ENCODE measurements at regions not wholly inside any gene's neighbourhood (a gene's known extent, or its start where the extent isn't known, plus 50 kb on each side); places are given as distances from the start of the nearest gene placed in this dataset.

DNA sequence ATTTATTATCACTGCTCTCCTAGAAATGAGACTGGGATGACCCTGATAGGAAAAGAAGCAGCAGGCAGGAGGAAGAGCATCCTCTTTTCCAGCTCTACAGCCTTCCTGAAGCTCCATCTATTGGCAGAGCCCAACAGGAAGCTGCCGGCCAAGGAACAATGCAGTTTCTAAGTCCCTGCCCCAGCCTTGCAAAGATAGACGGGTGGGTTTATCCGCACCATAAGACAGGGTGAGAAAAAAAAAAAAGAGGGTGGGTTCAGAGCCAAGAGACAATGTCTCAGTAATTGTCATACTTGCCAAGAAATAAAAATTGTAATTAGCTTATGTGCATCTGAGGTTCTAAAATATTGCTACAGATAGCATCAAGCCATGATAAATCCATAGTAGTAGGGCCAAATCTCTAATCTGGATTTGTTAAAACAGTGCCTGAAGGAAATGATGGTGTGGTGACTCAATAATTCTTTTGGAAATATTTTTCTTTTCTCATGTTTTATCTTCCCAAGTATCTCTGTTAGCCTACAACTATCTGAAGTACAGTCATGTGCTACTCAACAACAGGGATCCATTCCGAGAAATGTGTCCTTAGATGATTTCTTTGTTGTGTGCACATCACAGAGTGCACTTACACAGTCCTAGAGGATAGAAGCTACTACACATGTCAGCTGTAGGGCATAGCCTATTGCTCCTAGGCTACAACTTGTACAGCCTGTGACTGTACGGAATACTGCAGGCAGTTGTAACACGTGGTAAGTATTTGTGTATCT lies 242.9 kb upstream of the CXCL12 start:
- DNase-seq = no peak

DNA sequence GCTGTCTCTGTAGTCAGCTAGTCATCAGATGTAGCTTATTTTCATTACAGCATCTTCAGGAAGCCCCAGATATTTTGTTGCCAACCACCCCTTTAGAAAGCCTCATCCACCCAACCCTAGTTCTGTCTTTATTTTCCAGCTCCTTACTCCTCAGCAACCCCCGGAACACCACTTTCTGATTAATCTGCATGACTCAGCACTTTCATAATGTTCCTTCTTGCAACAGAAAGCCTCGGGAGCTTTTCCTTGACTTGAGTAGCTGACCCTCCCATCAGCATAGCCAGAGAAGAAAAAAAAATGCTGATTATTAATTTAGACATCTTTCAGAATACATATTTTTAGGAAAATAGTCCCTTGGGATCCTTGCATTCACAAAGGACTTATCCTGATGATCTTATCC lies 244.0 kb upstream of the CXCL12 start:
- DNase-seq = no peak

DNA sequence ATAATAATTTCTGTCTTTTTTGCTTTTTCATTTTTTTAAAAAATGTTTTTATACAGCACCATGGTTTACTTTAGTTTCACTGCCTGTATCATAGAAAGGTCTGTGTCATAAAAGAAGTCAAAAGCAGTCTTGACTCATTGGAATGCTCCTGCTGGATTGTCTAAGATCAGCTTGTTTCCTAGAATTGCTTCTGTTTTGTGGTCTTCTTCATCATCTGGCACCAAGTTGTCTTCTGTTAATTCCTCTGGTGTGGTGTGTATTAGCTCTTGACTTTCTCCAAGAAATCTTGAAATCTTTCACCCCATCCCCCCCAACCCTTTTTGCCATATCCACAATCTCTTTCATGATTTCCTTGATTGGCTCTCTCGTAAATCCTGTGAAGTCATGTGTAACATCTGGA lies 250.3 kb upstream of the CXCL12 start:
- no peak for DNase-seq

DNA sequence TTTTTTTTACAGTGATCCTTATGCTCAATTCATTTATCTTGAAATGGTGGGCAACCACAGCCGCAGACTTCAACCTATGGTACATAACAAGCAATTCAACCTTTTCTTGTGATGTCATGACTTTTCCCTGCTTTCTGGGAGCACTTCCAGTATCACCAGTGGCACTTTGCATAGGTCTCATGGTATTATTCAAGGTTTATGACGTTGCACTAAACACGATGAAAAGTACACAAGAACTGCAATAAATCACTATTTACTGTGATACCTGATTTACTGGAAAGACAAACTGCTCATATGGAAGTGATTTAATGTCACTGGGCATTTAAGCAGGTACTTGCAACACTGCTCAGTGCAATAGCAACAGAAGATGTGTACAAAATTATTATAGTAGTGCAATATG lies 251.7 kb upstream of the CXCL12 start:
- no peak for DNase-seq

DNA sequence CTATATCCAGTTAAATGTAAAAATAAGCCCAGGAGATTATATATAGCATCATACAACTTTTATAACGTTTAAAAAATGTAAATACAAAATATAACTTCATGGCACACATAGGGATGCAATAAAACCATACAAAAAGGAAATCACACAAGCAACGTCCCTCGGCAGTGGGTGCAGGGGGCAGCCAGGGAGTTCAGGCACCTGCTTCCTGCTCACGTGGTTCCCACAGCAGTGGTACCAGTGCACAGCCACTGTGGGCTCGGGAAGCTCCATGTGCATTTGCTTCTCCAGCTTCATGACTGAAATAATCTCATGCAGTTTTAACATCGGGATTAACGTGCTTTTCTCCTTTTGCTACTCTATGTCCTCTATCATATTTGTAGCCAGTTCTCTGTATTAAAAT lies 255.5 kb upstream of the CXCL12 start:
- no peak for DNase-seq

DNA sequence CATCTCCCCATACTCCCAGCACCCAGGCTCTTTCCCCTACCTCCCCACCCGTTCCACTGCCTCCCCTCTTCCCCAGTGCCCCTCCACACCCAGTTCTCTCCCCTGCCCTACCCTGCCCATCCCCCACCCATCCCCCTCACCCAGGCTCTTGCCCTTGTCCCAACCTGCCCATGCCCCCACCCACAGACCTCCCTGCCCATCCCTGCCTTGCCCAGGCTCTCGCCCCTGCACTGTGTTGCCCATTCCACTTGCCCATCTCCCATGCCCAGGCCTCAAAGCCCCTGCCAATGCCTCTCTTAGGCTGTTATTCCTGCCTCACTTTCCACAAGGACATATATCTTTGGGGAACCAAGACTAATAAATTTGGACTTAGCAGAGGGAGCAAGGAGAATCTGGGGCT lies 262.6 kb upstream of the CXCL12 start:
- no peak for DNase-seq

DNA sequence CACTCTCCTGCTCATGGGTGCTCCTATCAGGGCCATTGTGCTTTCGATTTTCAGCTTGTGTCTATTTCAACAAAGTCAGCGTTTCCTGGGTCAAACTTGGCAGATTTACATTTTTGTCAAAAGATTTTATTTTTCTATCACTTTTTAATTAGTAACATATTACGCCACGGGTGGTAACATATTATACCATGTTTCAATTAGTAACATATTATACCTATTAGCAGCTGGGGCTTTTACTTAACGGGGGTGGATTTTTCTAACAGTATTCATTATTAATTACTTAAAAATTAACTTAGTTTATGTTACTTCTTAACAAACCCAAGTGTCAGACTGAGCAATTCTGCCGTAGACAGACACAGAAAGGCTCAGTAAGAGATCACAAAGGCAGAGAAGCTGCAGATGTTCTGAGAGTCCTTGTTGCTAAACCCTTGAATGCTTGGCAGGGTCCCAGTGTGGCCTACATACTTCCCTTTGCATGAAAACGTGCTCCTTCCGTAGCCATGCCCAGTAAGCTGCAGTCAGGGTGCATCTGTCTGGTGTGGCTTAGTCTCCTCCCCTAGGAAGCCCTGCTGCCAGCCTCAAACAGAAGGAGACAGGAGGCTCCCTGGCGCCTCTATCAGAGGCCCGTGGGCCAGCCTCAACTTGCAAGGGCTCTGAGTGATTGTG lies 263.1 kb upstream of the CXCL12 start:
- no peak for DNase-seq

DNA sequence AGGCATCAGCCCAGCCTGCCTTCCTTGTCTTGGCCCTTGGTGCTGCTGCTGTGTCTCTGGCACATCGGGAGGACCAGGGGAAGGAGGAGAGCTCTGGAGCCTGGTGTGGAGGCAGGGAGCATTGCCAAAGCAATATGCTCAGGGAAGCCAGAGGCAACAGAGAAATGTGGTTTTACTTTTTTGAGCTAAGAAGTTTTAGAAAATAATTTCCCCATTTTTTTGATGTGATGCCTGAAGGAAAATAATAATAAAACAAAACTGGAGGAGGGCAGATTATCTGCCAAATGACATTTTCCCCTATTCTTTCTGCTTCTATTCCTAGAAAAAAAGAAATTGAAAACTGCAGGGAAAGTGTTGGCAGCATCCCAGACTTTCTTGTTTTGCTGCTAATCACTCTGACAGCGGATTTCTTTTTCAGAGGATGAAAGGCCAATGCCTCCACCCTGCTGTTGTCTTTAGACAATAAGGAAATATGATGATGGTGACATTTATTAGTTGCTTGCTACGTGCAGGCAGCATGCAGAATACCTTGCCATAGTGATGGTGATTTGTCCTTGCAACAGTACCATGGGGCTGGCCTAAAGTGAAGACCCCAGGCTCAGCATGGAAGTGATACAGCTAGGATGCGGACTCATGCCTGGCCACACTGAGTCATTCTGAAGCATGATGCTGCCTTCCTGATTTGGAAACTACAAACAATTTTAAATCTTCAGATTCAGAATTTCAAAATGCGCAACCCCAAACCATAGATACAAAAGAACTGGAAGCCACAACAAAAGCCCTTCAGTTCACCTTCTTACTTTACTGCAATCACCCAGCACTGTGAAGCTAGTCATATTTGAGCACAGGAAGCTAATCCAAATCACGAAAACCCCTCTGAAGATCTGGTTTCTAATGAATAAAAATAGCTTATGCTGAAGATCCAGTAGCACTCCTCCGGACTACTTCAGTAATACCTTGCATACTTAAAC lies 260.2 kb upstream of the TMEM72 start:
- no peak for DNase-seq

DNA sequence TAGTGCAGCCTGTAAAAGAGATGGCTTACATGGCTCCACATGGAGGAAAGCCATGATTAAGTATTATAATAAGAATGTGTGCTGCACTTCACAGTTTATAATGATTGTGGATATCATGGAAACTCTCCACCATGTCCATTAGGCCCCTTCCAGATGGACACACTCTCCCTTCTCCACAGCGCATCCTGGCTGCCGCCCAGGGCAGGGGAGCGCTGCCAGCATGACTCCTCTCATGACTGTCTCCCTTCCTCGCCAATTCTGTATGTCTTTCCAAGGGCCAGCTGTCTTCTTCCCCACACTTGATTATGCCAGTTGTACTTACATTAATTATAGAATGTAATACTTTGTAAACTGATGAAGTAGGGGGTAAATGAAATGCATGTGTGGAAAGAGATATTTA lies 259.3 kb upstream of the TMEM72 start:
- no peak for DNase-seq

DNA sequence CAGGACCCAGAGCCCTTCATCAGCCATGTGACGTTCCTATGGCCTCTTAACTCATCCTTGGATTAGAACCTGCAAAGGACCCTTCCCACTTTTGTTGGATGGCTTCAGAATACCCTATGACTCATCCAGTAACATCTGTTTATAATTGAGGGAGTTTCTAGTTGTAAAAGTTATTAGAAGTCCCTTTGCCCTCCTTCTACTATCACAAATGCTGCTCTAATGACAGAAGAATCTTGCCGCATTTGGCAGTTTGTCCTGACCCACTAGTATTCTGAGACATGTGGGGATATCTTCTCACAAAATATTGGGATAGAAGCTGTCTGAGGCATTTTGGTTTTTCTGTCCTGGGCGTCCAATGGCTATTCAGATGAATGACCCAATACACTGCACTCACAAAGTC lies 251.8 kb upstream of the TMEM72 start:
- no peak for DNase-seq

DNA sequence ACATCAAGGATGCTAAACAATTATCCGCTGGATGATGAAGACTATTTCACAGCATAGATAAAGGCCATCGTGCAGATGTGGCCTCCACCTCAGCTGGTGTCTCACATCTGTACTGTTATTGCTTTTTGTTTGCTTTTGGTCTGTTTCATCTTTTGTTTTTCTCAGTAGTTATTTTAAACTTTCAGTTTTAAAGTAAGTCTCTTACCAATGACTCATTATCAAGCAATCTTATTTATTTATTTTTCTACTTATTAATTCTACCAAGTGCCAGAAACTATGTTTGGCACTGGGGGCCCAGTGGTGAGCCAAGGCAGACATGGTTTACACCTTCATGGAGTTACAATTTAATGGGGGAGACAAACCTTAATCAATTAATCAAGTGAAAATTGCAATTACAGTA lies 250.9 kb upstream of the TMEM72 start:
- no peak for DNase-seq

DNA sequence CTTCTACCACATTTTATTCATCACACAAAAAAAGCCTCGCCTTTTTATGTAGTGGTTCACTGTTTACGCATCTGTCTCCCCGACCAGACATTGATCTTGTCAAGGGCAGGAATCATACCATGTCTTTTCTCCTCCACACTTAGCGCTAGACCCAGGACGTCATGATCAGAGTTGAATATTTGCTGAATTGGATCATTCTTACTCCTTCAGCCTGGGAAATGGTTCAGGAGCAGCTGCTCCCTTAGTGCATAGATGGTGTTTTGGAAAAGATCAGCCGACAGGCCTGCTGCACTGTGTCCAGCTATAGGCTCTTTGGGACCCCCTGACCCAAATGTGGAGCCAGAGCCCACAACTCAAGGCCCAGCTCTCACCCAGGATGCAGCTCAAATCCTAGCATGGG lies 249.1 kb upstream of the TMEM72 start:
- DNase-seq = no peak

DNA sequence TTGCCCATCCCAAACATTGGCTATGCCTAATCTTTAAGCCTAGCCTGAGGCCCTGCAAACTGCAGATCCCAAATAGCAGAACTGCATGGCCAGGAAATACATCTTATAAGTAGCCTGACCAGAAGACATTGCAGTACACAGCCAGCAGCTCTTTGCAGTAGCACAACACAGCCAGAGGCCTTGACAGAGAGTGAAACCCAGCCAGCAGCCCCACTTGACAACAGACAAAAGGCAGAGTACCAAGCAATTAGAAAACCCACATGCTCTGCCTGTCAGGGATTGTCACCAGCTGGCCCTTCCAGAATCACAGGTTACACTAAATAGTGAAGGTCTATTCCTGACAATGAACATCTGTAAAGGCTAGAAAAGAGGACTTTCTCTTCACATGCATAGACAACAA lies 242.8 kb upstream of the TMEM72 start:
- no peak for DNase-seq

DNA sequence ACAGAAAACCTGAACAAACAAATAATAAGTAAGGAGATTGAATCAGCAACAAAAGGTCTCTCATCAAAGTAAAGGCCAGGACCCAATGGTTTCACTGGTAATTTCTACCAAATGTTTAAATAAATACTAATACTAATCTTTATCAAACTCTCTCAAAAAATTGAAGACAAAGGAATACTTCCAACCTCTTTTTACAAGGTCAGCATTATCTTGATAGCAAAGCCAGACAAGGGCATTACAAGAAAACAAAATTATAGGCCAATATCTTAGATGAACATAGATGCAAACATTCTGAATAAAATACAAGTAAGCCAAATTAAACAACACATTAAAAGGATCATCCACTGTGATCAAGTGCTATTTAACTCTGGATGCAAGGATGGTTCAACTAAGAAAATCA lies 239.8 kb upstream of the TMEM72 start:
- no peak for DNase-seq

DNA sequence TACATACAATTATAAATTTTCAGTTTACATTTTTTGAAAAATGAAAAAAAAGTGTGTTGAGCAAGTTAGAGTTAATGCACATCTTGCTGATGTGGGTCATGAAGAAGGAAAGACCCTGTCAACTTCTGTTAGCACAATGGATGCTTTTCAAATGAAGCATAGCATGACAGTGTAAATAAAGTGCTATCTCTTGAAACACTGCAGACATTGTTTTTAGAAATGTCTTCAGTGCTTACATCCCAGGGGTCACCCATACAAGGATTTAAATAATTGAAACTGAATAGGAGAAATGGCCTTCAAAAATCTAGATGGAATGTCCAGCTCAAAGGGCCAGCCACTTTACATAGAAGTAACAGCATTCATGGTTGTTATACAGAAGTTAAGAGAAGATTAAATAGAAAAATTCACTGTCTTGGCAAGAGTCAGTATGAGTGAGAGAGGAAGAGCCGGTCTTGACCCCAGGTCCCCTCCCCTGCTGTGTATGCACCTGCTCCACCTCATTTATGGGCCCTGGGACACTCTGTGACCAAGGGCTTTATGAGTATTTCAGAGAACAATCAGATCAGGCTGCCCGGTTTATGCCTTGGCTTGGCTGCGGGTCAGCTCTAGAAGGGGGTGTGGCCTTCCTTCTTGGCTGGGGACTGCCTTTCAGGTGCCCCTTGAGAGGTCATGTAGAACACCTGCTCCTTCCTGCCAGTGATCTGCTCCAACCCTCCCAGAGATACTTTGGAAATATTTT lies 237.7 kb upstream of the TMEM72 start:
- no peak for DNase-seq

DNA sequence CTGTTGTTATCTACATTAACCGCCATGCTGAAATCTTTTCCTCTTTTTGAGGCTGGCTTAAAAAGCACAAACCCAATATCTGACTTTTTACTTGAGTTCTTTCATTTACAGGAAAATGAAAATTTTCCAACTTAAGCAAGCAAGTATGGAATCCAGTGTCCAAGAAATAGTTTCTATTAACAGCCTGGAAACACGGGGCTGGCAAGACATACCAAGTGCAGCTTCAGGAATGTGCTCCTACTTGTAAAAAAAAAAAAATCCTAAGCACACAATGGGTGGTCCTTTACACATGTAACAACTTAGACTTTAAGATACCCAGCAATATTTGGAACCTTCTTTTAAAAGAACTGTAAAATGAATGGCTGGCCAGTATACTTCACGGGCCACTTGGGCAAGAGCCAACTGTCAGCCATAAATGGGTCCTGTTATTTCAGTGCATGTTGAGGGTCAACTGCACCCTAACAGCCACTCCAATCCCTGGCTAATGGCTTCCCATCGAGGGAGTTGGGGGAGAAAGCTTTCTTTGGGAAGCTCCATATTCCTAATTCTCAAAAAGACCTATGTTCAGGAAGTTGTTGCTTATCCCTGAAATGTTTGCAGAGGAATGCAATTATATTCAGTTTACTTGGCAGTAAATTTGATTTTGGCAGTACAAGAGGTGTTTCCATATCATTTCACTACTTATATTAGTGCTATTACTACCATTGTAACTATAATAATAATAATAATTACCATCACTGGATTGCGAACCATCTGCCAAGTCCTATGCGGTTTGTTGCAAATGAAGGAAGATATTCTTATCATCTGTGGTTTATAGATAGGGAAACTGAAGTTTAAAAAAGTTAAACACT lies 236.4 kb upstream of the TMEM72 start:
- DNase-seq = no peak

DNA sequence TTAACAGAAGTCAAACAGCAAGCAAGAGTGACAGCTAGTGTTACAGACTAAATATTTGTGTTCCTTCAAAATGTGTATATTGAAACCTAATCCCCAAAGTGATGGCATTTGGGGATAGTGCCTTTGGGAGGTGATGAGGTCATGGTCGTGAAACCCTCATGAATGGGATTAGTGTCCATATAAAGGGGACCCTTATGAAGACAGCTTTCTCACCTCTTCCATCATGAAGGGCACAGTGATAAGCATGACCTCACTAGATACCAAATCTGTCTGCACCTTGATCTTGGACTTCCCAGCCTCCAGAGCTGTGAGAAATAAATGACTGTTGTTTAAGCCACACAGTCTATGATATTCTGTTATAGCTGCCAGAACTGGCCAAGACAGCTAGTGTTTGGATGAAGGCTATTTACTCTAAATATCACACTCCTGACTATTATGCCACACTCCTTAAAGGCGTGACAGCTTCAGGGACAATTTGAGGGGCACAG lies 235.7 kb upstream of the TMEM72 start:
- no peak for DNase-seq

DNA sequence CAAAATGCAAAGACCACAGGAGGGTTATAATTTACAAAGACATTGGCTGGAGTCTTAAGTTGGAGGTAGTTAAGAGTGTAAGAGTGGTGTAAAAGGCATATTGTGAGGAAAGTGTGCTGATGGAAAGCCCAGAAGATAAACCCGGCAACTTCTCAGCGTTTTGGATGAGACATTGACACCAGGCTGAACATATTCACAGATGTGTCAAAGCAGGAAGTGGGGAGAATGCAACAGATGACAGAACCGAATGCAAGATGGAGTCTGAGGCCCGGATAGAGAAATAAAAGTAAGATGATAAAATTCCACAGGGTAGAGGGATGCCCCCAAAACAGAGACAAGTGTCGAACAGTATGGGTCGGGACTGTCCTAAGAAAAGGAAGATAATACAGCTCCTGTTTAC lies 230.4 kb upstream of the TMEM72 start:
- no peak for DNase-seq

DNA sequence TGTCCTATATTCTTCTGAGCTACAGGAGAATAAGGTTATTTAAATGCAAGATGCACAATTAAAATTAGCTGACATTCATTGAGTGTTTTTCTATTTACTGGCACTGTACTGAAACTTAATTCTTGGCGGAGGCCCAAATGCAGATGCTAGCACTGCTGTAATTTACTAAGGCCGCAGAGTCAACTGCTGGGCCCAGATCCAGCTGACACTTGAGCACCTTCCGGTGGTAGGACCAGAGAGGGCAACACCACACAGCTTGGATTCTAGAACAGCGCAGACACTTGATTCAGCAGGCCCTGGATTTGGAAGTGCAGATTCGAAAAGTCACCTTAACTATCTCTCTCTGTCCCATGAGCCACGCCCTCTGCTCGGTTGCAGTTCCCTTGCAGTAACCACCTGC lies 228.6 kb upstream of the TMEM72 start:
- DNase-seq = no peak

DNA sequence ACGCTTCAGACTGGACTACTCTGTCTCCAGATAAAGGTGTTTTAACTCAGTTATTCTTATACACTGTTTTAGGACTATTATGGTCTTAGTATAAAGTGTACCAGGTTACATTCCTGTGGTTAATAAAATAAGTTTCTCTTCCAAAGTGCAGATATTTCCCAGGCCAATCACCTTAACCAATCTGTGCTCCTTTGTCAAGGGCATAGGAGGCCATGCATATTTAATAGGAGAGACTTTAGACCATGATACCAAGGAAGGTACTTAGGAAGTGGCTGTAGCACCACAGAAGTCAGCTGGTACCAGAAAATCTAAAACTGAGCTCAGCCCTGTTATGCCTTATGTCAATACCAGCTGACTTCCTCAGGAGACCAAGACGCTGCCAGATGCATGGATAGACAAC lies 226.5 kb upstream of the TMEM72 start:
- DNase-seq = no peak

DNA sequence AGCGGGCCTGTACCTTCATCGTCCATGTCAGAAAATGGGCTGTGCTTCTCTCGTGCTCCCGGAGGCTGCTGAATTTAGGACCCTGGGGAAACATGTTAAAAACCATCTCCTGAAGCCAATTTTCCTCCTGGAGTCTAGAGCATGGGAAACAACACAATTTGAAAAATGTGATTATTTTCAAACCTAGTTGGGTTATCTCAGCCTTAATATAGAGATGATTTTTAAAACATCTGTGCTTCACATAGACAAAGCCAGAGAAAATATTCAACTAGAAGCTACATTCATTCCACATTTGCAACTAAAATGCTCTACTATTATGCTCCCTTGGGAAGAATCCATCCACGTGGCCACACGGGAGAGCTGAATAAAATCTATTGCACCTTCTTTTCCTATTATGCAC lies 225.9 kb upstream of the TMEM72 start:
- no peak for DNase-seq

DNA sequence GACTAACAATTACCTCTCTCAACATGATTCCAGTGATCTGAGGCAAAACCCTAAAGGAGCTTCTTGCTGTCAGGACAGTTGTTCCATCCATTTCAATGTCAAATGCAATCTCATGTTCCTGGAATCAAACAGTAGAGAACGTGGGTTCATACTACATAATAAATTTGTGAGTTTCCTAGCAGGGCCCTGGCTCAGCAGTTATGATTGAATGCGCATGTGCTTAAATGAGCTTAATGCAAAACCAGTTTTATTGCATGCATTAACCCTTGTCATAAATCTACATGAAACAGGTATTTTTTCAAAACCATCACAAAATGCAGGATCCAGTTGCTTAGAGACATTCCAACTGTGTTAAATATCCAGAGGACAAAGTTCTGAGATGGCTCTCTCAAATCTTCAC lies 225.4 kb upstream of the TMEM72 start:
- DNase-seq = no peak
